Astrocyte (in vitro differentiated cells and primary cell): ENCODE measurements at regions not wholly inside any gene's neighbourhood (a gene's known extent, or its start where the extent isn't known, plus 50 kb on each side); places are given as distances from the start of the nearest gene placed in this dataset.

Experiments
- DNase-seq: peaks from one replicate; pipeline ENCODE4 v3.0.0-alpha.2; 2010; ENCODE audit warnings: low read depth
- FAIRE-seq: peaks from 2 replicates; lab custom pipeline; 2011; peaks lifted over from hg19 to GRCh38; lab: Jason Lieb, UNC
- H2AFZ ChIP-seq: 2 replicates; pipeline ENCODE4 v1.6.0; 2012; ENCODE audit warnings: low read depth, low read length, inconsistent platforms
- H3K27ac ChIP-seq: 2 replicates; pipeline ENCODE4 v1.5.1; 2011; ENCODE audit warnings: low read depth, low read length, inconsistent platforms
- H3K27me3 ChIP-seq: 2 replicates; pipeline ENCODE4 v1.6.0; 2011; ENCODE audit warnings: low read length, inconsistent platforms; ENCODE audit not compliant: insufficient read depth
- H3K36me3 ChIP-seq: 2 replicates; pipeline ENCODE4 v1.5.1; 2011; ENCODE audit warnings: low read length, inconsistent platforms; ENCODE audit not compliant: insufficient read depth
- H3K4me1 ChIP-seq: 2 replicates; pipeline ENCODE4 v1.5.1; 2011; ENCODE audit warnings: low read length, inconsistent platforms; ENCODE audit not compliant: insufficient read depth
- H3K4me2 ChIP-seq: 2 replicates; pipeline ENCODE4 v1.6.0; 2012; ENCODE audit warnings: low read length, inconsistent platforms
- H3K4me3 ChIP-seq: 2 replicates; pipeline ENCODE4 v1.5.1; 2011; ENCODE audit warnings: low read depth, mild to moderate bottlenecking, low read length, inconsistent platforms; ENCODE audit not compliant: insufficient read depth
- H3K79me2 ChIP-seq: 2 replicates; pipeline ENCODE4 v1.6.0; 2012; ENCODE audit warnings: mild to moderate bottlenecking, low read length, inconsistent platforms; ENCODE audit not compliant: insufficient read depth
- H3K9ac ChIP-seq: 2 replicates; pipeline ENCODE4 v1.6.0; 2012; ENCODE audit warnings: mild to moderate bottlenecking, low read length, inconsistent platforms
- H3K9me3 ChIP-seq: 2 replicates; pipeline ENCODE4 v1.5.1; 2012; ENCODE audit warnings: low read depth, mild to moderate bottlenecking, low read length, inconsistent platforms; ENCODE audit not compliant: insufficient read depth
- H4K20me1 ChIP-seq: 2 replicates; pipeline ENCODE4 v1.6.0; 2012; ENCODE audit warnings: low read length, inconsistent platforms; ENCODE audit not compliant: insufficient read depth
- H3K27ac Mint-ChIP-seq: one replicate; pipeline ENCODE4 v1.8.0; 2021; ENCODE audit warnings: mild to moderate bottlenecking, mixed read lengths; ENCODE audit not compliant: unreplicated experiment
- H3K27me3 Mint-ChIP-seq: one replicate; pipeline ENCODE4 v1.8.0; 2021; ENCODE audit warnings: low read depth, mixed read lengths; ENCODE audit not compliant: unreplicated experiment
- H3K36me3 Mint-ChIP-seq: one replicate; pipeline ENCODE4 v1.8.0; 2021; ENCODE audit warnings: low read depth, mixed read lengths; ENCODE audit not compliant: unreplicated experiment
- H3K4me1 Mint-ChIP-seq: one replicate; pipeline ENCODE4 v1.8.0; 2021; ENCODE audit warnings: low read depth, mixed read lengths; ENCODE audit not compliant: unreplicated experiment
- H3K4me3 Mint-ChIP-seq: one replicate; pipeline ENCODE4 v1.8.0; 2021; ENCODE audit warnings: mild to moderate bottlenecking, moderate library complexity, mixed read lengths; ENCODE audit not compliant: unreplicated experiment
- H3K9me3 Mint-ChIP-seq: one replicate; pipeline ENCODE4 v1.8.0; 2021; ENCODE audit warnings: mild to moderate bottlenecking, mixed read lengths; ENCODE audit not compliant: unreplicated experiment
- CTCF ChIP-seq: IDR thresholded peaks from 2 replicates; pipeline ENCODE4 v1.5.1; 2011; ENCODE audit warnings: low read depth, mild to moderate bottlenecking, inconsistent platforms, low read length, moderate library complexity; ENCODE audit not compliant: insufficient read depth
- EZH2 ChIP-seq: IDR thresholded peaks from 2 replicates; pipeline ENCODE4 v1.6.1; 2012; ENCODE audit warnings: mild to moderate bottlenecking, low read length, inconsistent platforms; ENCODE audit not compliant: insufficient read depth

- no peak overlapping the region for H3K4me3 Mint-ChIP-seq
- Histone ChIP-seq H2AFZ (no peak overlapping the region), H4K20me1 (no peaks in the 10 kb centered on the region), H3K4me1 (no peaks in the 10 kb centered on the region), H3K4me2 (no peak overlapping the region), H3K79me2 (no peaks in the 10 kb centered on the region), H3K27ac (no peak overlapping the region), H3K27me3 (peaks cover 12% of the 10 kb centered on the region), H3K4me3 (no peak overlapping the region), H3K9ac (no peak overlapping the region), H3K9me3 (no peaks in the 10 kb centered on the region), H3K36me3 (no peaks in the 10 kb centered on the region)
- H3K4me1 Mint-ChIP-seq = no peaks in the 10 kb centered on the region
- H3K36me3 Mint-ChIP-seq = no peaks in the 10 kb centered on the region
- TF ChIP-seq CTCF = no peak
- TF ChIP-seq EZH2 = no peak
- FAIRE-seq (no peak), DNase-seq (no peak)
- peaks cover 10% of the 10 kb centered on the region for H3K27me3 Mint-ChIP-seq
- no peak overlapping the region for H3K27ac Mint-ChIP-seq
- H3K9me3 Mint-ChIP-seq = no peaks in the 10 kb centered on the region
Observed at GRCh38 chr6:6892744-6893583, 214.8 kb upstream of the RREB1 start.

GRCh38 chr6:6893701-6894100, 214.1 kb upstream of the RREB1 start:
- Histone ChIP-seq H3K36me3 (no peaks in the 10 kb centered on the region), H3K27me3 (peaks cover 12% of the 10 kb centered on the region), H3K4me1 (no peaks in the 10 kb centered on the region), H3K4me2 (no peak overlapping the region), H3K79me2 (no peaks in the 10 kb centered on the region), H4K20me1 (no peaks in the 10 kb centered on the region), H3K4me3 (no peak overlapping the region), H2AFZ (no peak overlapping the region), H3K27ac (no peak overlapping the region), H3K9ac (no peak overlapping the region), H3K9me3 (no peaks in the 10 kb centered on the region)
- DNase-seq = no peak
- Mint-ChIP-seq H3K27ac (no peak overlapping the region), H3K4me3 (no peak overlapping the region), H3K9me3 (no peaks in the 10 kb centered on the region), H3K27me3 (peaks cover 10% of the 10 kb centered on the region), H3K4me1 (no peaks in the 10 kb centered on the region), H3K36me3 (no peaks in the 10 kb centered on the region)
- no peak for FAIRE-seq
- TF ChIP-seq EZH2 = no peak
- no peak for TF ChIP-seq CTCF

- Histone ChIP-seq H3K27me3 (peaks cover 14% of the 10 kb centered on the region), H3K79me2 (no peaks in the 10 kb centered on the region), H4K20me1 (no peaks in the 10 kb centered on the region), H3K36me3 (no peaks in the 10 kb centered on the region), H3K9ac (no peak overlapping the region), H3K4me1 (no peaks in the 10 kb centered on the region), H3K9me3 (no peaks in the 10 kb centered on the region), H3K4me2 (no peak overlapping the region), H3K27ac (no peak overlapping the region), H3K4me3 (no peak overlapping the region), H2AFZ (no peak overlapping the region)
- DNase-seq = no peak
- H3K27ac Mint-ChIP-seq = no peak overlapping the region
- no peak overlapping the region for H3K4me3 Mint-ChIP-seq
- no peaks in the 10 kb centered on the region for H3K36me3 Mint-ChIP-seq
- peaks cover 10% of the 10 kb centered on the region for H3K27me3 Mint-ChIP-seq
- no peak for FAIRE-seq
- H3K9me3 Mint-ChIP-seq = no peaks in the 10 kb centered on the region
- H3K4me1 Mint-ChIP-seq = no peaks in the 10 kb centered on the region
- no peak for TF ChIP-seq CTCF
- no peak for TF ChIP-seq EZH2
Observed at GRCh38 chr6:6895929-6896328, 211.8 kb upstream of the RREB1 start.
